Glutamatergic neuron (in vitro differentiated cells): ENCODE measurements at regions not wholly inside any gene's neighbourhood (a gene's known extent, or its start where the extent isn't known, plus 50 kb on each side); places are given as distances from the start of the nearest gene placed in this dataset.

Experiments
- DNase-seq: peaks from one replicate; pipeline ENCODE4 v3.0.0; 2022
- H3K27ac Mint-ChIP-seq: one replicate; pipeline ENCODE4 v1.8.0; 2020; ENCODE audit warnings: mild to moderate bottlenecking, mixed read lengths, inconsistent platforms; ENCODE audit not compliant: unreplicated experiment
- H3K27me3 Mint-ChIP-seq: one replicate; pipeline ENCODE4 v1.8.0; 2020; ENCODE audit warnings: mild to moderate bottlenecking, moderate library complexity, mixed read lengths, inconsistent platforms; ENCODE audit not compliant: unreplicated experiment
- H3K36me3 Mint-ChIP-seq: one replicate; pipeline ENCODE4 v1.8.0; 2020; ENCODE audit warnings: mild to moderate bottlenecking, mixed read lengths, inconsistent platforms; ENCODE audit not compliant: unreplicated experiment
- H3K4me1 Mint-ChIP-seq: one replicate; pipeline ENCODE4 v1.8.0; 2020; ENCODE audit warnings: mild to moderate bottlenecking, low read depth, mixed read lengths, inconsistent platforms; ENCODE audit not compliant: unreplicated experiment
- H3K4me3 Mint-ChIP-seq: one replicate; pipeline ENCODE4 v1.8.0; 2020; ENCODE audit warnings: mild to moderate bottlenecking, mixed read lengths, inconsistent platforms; ENCODE audit not compliant: unreplicated experiment
- H3K9me3 Mint-ChIP-seq: one replicate; pipeline ENCODE4 v1.8.0; 2020; ENCODE audit warnings: mild to moderate bottlenecking, moderate library complexity, mixed read lengths, inconsistent platforms; ENCODE audit not compliant: unreplicated experiment
- CTCF ChIP-seq: fragments of 200-600 bp; sonication (generic); IDR thresholded peaks from one replicate; pipeline ENCODE4 v1.5.0; 2021; ENCODE audit not compliant: partially characterized antibody, unreplicated experiment

- peaks cover 38% of the 10 kb centered on the region for H3K4me1 Mint-ChIP-seq
- DNase-seq = no peak
- H3K9me3 Mint-ChIP-seq = peaks cover 7% of the 10 kb centered on the region
- peaks cover 7% of the 10 kb centered on the region for H3K36me3 Mint-ChIP-seq
- H3K27ac Mint-ChIP-seq = peak overlapping the region; percentile 16
- TF ChIP-seq CTCF = no peak
- peak overlapping the region; percentile 61 for H3K4me3 Mint-ChIP-seq
- peaks cover 10% of the 10 kb centered on the region for H3K27me3 Mint-ChIP-seq
Measured at GRCh38 chr19:46925548-46925950, 64.8 kb downstream of the ARHGAP35 start.

GRCh38 chr19:46926170-46927071 is 65.6 kb downstream of the ARHGAP35 start:
- DNase-seq = no peak
- peaks cover 8% of the 10 kb centered on the region for H3K27me3 Mint-ChIP-seq
- no peak for TF ChIP-seq CTCF
- H3K4me3 Mint-ChIP-seq = peak overlapping the region; percentile 70
- H3K36me3 Mint-ChIP-seq = peaks cover 7% of the 10 kb centered on the region
- peaks cover 8% of the 10 kb centered on the region for H3K9me3 Mint-ChIP-seq
- peak overlapping the region; percentile 3 for H3K27ac Mint-ChIP-seq
- peaks cover 43% of the 10 kb centered on the region for H3K4me1 Mint-ChIP-seq

- peaks cover 7% of the 10 kb centered on the region for H3K27me3 Mint-ChIP-seq
- peak overlapping the region; percentile 65 for H3K4me3 Mint-ChIP-seq
- H3K4me1 Mint-ChIP-seq = peaks cover 43% of the 10 kb centered on the region
- TF ChIP-seq CTCF = no peak
- peaks cover 7% of the 10 kb centered on the region for H3K36me3 Mint-ChIP-seq
- peaks cover 6% of the 10 kb centered on the region for H3K9me3 Mint-ChIP-seq
- H3K27ac Mint-ChIP-seq = peak overlapping the region; percentile 24
- DNase-seq = no peak
Measured at GRCh38 chr19:46927106-46927505, 66.3 kb downstream of the ARHGAP35 start.

DNA sequence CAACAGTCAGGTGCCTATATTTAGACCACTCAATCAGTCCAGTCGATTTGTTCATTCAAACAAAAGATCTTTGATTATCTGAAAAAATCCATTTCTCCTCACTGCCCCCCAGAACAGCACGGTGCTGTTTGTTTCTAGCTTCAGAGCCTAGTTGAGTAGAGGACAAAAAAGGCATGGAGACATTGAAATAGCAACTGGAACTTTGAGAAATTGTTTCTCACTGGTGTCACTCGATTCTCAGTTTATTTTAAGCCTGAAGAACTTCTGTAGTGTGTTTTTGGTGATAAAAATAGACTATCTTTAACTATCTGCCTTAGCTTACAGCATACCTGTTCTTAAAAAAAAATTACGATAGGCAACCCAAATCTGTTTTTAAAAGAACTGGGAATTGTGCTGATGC is 67.1 kb downstream of the ARHGAP35 start:
- peak overlapping the region; percentile 32 for H3K4me3 Mint-ChIP-seq
- no peak for DNase-seq
- H3K4me1 Mint-ChIP-seq = peaks cover 43% of the 10 kb centered on the region
- peaks cover 6% of the 10 kb centered on the region for H3K9me3 Mint-ChIP-seq
- no peak overlapping the region for H3K27ac Mint-ChIP-seq
- peaks cover 7% of the 10 kb centered on the region for H3K27me3 Mint-ChIP-seq
- TF ChIP-seq CTCF = no peak
- H3K36me3 Mint-ChIP-seq = peaks cover under 1% of the 10 kb centered on the region

GRCh38 chr19:46928951-46929350 is 68.2 kb downstream of the ARHGAP35 start:
- DNase-seq = no peak
- H3K9me3 Mint-ChIP-seq = peaks cover 6% of the 10 kb centered on the region
- no peaks in the 10 kb centered on the region for H3K36me3 Mint-ChIP-seq
- H3K27me3 Mint-ChIP-seq = peaks cover 7% of the 10 kb centered on the region
- no peak overlapping the region for H3K4me3 Mint-ChIP-seq
- no peak for TF ChIP-seq CTCF
- H3K4me1 Mint-ChIP-seq = peaks cover 46% of the 10 kb centered on the region
- no peak overlapping the region for H3K27ac Mint-ChIP-seq
